Glutamatergic neuron (in vitro differentiated cells): ENCODE measurements at regions not wholly inside any gene's neighbourhood (a gene's known extent, or its start where the extent isn't known, plus 50 kb on each side); places are given as distances from the start of the nearest gene placed in this dataset.
"Not testable (repeated sequence)": the region's sequence is repeated elsewhere in the genome, so short reads cannot be mapped to it uniquely, and the experiment has no call there.

Source experiments
- DNase-seq: peaks from one replicate; pipeline ENCODE4 v3.0.0; 2022
- H3K27ac Mint-ChIP-seq: one replicate; pipeline ENCODE4 v1.8.0; 2020; ENCODE audit warnings: mild to moderate bottlenecking, mixed read lengths, inconsistent platforms; ENCODE audit not compliant: unreplicated experiment
- H3K27me3 Mint-ChIP-seq: one replicate; pipeline ENCODE4 v1.8.0; 2020; ENCODE audit warnings: mild to moderate bottlenecking, moderate library complexity, mixed read lengths, inconsistent platforms; ENCODE audit not compliant: unreplicated experiment
- H3K36me3 Mint-ChIP-seq: one replicate; pipeline ENCODE4 v1.8.0; 2020; ENCODE audit warnings: mild to moderate bottlenecking, mixed read lengths, inconsistent platforms; ENCODE audit not compliant: unreplicated experiment
- H3K4me1 Mint-ChIP-seq: one replicate; pipeline ENCODE4 v1.8.0; 2020; ENCODE audit warnings: mild to moderate bottlenecking, low read depth, mixed read lengths, inconsistent platforms; ENCODE audit not compliant: unreplicated experiment
- H3K4me3 Mint-ChIP-seq: one replicate; pipeline ENCODE4 v1.8.0; 2020; ENCODE audit warnings: mild to moderate bottlenecking, mixed read lengths, inconsistent platforms; ENCODE audit not compliant: unreplicated experiment
- H3K9me3 Mint-ChIP-seq: one replicate; pipeline ENCODE4 v1.8.0; 2020; ENCODE audit warnings: mild to moderate bottlenecking, moderate library complexity, mixed read lengths, inconsistent platforms; ENCODE audit not compliant: unreplicated experiment
- CTCF ChIP-seq: fragments of 200-600 bp; sonication (generic); IDR thresholded peaks from one replicate; pipeline ENCODE4 v1.5.0; 2021; ENCODE audit not compliant: partially characterized antibody, unreplicated experiment

- H3K36me3 Mint-ChIP-seq: no peaks in the 10 kb centered on the region
- DNase-seq: no peak
- no peak for TF ChIP-seq CTCF
- no peaks in the 10 kb centered on the region for H3K9me3 Mint-ChIP-seq
- no peak overlapping the region for H3K27ac Mint-ChIP-seq
- H3K4me1 Mint-ChIP-seq: peaks cover 9% of the 10 kb centered on the region
- H3K27me3 Mint-ChIP-seq: peaks cover 4% of the 10 kb centered on the region
- H3K4me3 Mint-ChIP-seq: no peak overlapping the region
Observed at GRCh38 chr2:84144345-84144744, 314.7 kb downstream of the SUCLG1 start.

DNA sequence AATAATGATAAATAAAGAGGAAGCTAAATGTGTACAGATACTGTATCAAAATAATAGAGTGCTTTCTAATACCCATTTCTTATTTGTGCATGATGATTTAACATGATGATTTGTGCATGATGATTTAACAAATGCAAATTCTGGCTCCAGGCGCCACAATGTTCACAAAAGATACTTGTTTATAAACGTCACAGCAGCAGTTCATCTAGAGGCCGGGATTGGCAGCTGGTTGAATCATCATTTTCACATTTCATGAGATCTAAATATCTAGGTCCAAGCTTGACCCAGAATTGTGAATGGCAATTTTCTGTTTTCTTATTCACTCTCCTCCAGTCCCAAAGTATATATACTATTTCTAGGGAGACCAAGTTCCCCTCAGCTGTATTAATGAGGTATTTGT is 322.0 kb downstream of the SUCLG1 start:
- peaks cover 25% of the 10 kb centered on the region for H3K4me1 Mint-ChIP-seq
- DNase-seq: no peak
- no peak overlapping the region for H3K4me3 Mint-ChIP-seq
- H3K9me3 Mint-ChIP-seq: peaks cover 5% of the 10 kb centered on the region
- peaks cover 7% of the 10 kb centered on the region for H3K27me3 Mint-ChIP-seq
- TF ChIP-seq CTCF: no peak
- H3K27ac Mint-ChIP-seq: peak overlapping the region; percentile 15
- H3K36me3 Mint-ChIP-seq: no peaks in the 10 kb centered on the region

GRCh38 chr2:84132370-84132769 is 326.7 kb downstream of the SUCLG1 start:
- Mint-ChIP-seq H3K4me1 (peaks cover 29% of the 10 kb centered on the region), H3K36me3 (peaks cover 4% of the 10 kb centered on the region), H3K27me3 (peaks cover 7% of the 10 kb centered on the region), H3K9me3 (peaks cover 5% of the 10 kb centered on the region), H3K4me3 (peak overlapping the region; percentile 20), H3K27ac (peak overlapping the region; percentile 65)
- peak; percentile 70 for DNase-seq
- no peak for TF ChIP-seq CTCF

DNA sequence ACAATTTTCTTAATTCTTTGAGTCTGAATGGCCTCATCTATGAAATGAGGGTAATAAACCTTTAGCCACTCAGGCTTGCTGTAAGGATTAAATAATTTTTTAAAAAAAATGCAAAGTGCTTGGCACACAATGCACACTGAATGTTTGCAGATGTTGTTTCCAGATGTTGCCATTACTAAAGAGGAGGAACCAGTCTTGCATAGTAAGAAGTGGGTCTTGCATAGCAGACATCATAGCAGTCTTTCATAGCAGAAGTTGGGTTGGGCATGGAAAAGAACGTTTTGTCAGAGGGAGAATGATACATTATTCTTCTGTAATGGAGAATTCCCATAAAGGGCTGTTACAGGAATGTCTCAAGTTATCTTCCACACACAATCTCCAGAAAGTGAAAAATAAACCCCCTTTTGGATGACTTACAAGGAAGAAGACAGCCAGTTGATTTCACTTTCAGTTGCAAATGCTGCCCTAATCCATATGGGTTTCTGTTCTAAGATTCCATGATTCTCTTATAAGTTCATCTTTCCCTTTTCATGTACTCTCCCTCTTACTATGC is 327.7 kb downstream of the SUCLG1 start:
- H3K36me3 Mint-ChIP-seq: peaks cover 4% of the 10 kb centered on the region
- DNase-seq: no peak
- peaks cover 5% of the 10 kb centered on the region for H3K9me3 Mint-ChIP-seq
- peaks cover 7% of the 10 kb centered on the region for H3K27me3 Mint-ChIP-seq
- TF ChIP-seq CTCF: no peak
- H3K27ac Mint-ChIP-seq: peak overlapping the region; percentile 84
- H3K4me1 Mint-ChIP-seq: peaks cover 23% of the 10 kb centered on the region
- H3K4me3 Mint-ChIP-seq: no peak overlapping the region

DNA sequence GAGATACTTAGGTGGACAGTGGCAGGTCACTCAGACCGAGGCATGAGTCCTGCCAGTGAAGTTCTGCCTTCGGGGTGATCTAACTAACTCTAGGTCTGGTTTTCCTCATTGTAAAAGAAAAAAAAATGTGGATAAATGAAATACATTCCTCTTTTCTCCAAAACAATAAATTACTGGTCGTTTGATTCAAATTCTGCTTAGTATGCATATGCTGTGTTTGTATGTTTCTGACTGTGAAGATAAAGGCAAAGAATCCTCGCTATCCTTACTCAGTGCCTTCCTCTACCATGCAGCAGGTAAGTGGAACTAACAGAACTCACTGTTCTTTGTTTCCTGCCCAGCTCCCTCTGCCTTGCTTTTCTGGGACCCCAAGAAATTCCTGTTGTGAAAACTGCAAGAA is 330.1 kb downstream of the SUCLG1 start:
- Mint-ChIP-seq H3K9me3 (peaks cover 5% of the 10 kb centered on the region), H3K36me3 (peaks cover 4% of the 10 kb centered on the region), H3K27ac (peak overlapping the region; percentile 17), H3K4me1 (peaks cover 18% of the 10 kb centered on the region), H3K4me3 (no peak overlapping the region), H3K27me3 (peaks cover 5% of the 10 kb centered on the region)
- TF ChIP-seq CTCF: no peak
- DNase-seq: no peak

DNA sequence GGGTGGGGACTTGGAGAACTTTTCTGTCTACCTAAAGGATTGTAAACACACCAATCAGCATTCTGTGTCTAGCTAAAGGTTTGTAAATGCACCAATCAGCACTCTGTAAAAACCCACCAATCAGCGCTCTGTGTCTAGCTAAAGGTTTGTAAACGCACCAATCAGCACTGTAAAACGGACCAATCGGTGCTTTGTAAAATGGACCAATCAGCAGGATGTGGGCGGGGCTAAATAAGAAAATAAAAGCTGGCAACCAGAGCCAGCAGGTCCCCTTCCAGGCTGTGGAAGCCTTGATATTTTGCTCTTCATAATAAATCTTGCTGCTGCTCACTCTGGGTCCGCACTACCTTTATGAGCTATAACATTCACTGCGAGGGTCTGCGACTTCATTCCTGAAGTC is 331.3 kb downstream of the SUCLG1 start:
- not testable (repeated sequence) for DNase-seq, H3K4me3 Mint-ChIP-seq, H3K36me3 Mint-ChIP-seq, H3K27ac Mint-ChIP-seq, H3K27me3 Mint-ChIP-seq, H3K9me3 Mint-ChIP-seq
- H3K4me1 Mint-ChIP-seq: peaks cover 13% of the 10 kb centered on the region
